Keratinocyte (primary cell): ENCODE measurements at regions not wholly inside any gene's neighbourhood (a gene's known extent, or its start where the extent isn't known, plus 50 kb on each side); places are given as distances from the start of the nearest gene placed in this dataset.

ENCODE experiments used
- CTCF ChIP-seq, 3 experiments: IDR thresholded peaks in 1 of 3; conservative IDR thresholded peaks in 1 of 3; optimal IDR thresholded peaks in 1 of 3; 2 replicates in 2 of 3; 3 replicates in 1 of 3; pipeline versions ENCODE3 to v1.5.1; 2011; ENCODE audit warnings: low read length in 3 of 3, mild to moderate bottlenecking in 3 of 3, moderate library complexity in 2 of 3, control low read depth in 1 of 3, inconsistent platforms in 1 of 3; ENCODE audit not compliant: insufficient read depth in 2 of 3; ENCODE audit errors: extremely low read depth in 1 of 3
- EZH2 ChIP-seq: IDR thresholded peaks from one replicate; pipeline ENCODE4 v1.6.1; 2012; ENCODE audit warnings: inconsistent platforms, mild to moderate bottlenecking, low read length, moderate library complexity

- TF ChIP-seq CTCF (optimal IDR thresholded peaks at IDR 0.05 in 1 of 3, IDR thresholded peaks at IDR 0.05 in 1 of 3, conservative IDR thresholded peaks at IDR 0.05 in 1 of 3; ENCODE audit: extremely low read depth in 1 of 3, insufficient read depth in 2 of 3, low read length in 3 of 3) (no peak), EZH2 (no peak)
These were observed 171.7 kb upstream of the TLE3 start for GRCh38 chr15:70269311-70269911.
